A549 (cell line): ENCODE measurements at regions not wholly inside any gene's neighbourhood (a gene's known extent, or its start where the extent isn't known, plus 50 kb on each side); places are given as distances from the start of the nearest gene placed in this dataset.

Source experiments
- ATAC-seq, 2 experiments: fragments of 200-7000 bp in 1 of 2; fragments of >200 bp in 1 of 2; cut with Nextera tagmentation in 1 of 2; cut with Tn5 transposase in 1 of 2; 3 replicates each; pipeline versions ENCODE4 v1.8.0 to v1.9.1; 2018 to 2020; ENCODE audit warnings: mild to moderate bottlenecking in 1 of 2, moderate library complexity in 1 of 2
- CTCF ChIA-PET: fragments of 300-600 bp; sonication (Branson Sonifier 250); formaldehyde crosslinking; extraction: SDS; loops from one replicate; lab custom pipeline; 2021; ENCODE audit warnings: antibody characterized with exemption, inconsistent platforms; lab: Yijun Ruan, JAX
- POLR2A ChIA-PET: fragments of 350-600 bp; formaldehyde crosslinking; extraction: SDS; loops from one replicate; lab custom pipeline; 2021; ENCODE audit warnings: antibody characterized with exemption, inconsistent platforms; lab: Yijun Ruan, JAX
- DNase-seq, 2 experiments: peaks; one replicate each; pipeline versions ENCODE4 v3.0.0 to v3.0.0-alpha.2; 2011 to 2016; ENCODE audit warnings: low read depth in 1 of 2, low spot score in 1 of 2
- FAIRE-seq: peaks from 2 replicates; lab custom pipeline; 2011; peaks lifted over from hg19 to GRCh38; lab: Jason Lieb, UNC
- H3K27ac ChIP-seq, 2 experiments: fragments of >200 bp; sonication (Bioruptor Twin); formaldehyde crosslinking; 3 replicates each; pipeline ENCODE4 v1.5.1; 2016 to 2017
- H3K4me1 ChIP-seq: fragments of >200 bp; sonication (Bioruptor Twin); formaldehyde crosslinking; 3 replicates; pipeline ENCODE4 v1.6.1; 2016
- H3K4me2 ChIP-seq: fragments of >200 bp; sonication (Bioruptor Twin); formaldehyde crosslinking; 3 replicates; pipeline ENCODE4 v1.6.1; 2016
- H3K4me3 ChIP-seq: fragments of >200 bp; sonication (Bioruptor Twin); formaldehyde crosslinking; 3 replicates; pipeline ENCODE4 v1.5.1; 2016
- H3K9me3 ChIP-seq: fragments of >200 bp; sonication (Bioruptor Twin); formaldehyde crosslinking; 3 replicates; pipeline ENCODE4 v1.6.1; 2016
- ATOH8 ChIP-seq: fragments of 250-450 bp; sonication (Bioruptor Pico); IDR thresholded peaks from 2 replicates; pipeline ENCODE4 v1.5.0; 2020; ENCODE audit warnings: low read depth, mild to moderate bottlenecking, moderate library complexity
- BCL3 ChIP-seq: fragments of >200 bp; sonication (Bioruptor Twin); formaldehyde crosslinking; IDR thresholded peaks from 3 replicates; pipeline ENCODE4 v1.6.1; 2016
- BHLHE40 ChIP-seq: IDR thresholded peaks from 2 replicates; pipeline ENCODE4 v1.6.1; 2012; ENCODE audit warnings: low read depth, low read length, inconsistent platforms
- FOSB ChIP-seq: fragments of 250-450 bp; sonication (Bioruptor Pico); IDR thresholded peaks from 2 replicates; pipeline ENCODE4 v1.5.0; 2020; ENCODE audit warnings: mild to moderate bottlenecking, moderate library complexity
- FOSL2 ChIP-seq, 2 experiments: fragments of 450-650 bp in 1 of 2; fragments of >200 bp in 1 of 2; sonication (Bioruptor Twin) in 1 of 2; formaldehyde crosslinking; IDR thresholded peaks; 2 replicates each; pipeline versions ENCODE4 v1.5.0 to v1.6.1; 2016 to 2020; ENCODE audit warnings: mild to moderate bottlenecking in 1 of 2, moderate library complexity in 1 of 2
- GATA3 ChIP-seq: IDR thresholded peaks from 2 replicates; pipeline ENCODE4 v1.6.1; 2012; ENCODE audit warnings: borderline replicate concordance
- HDAC2 ChIP-seq: fragments of 200-600 bp; sonication (generic); IDR thresholded peaks from 2 replicates; pipeline ENCODE4 v1.6.1; 2016
- HES2 ChIP-seq: fragments of >200 bp; sonication (Bioruptor Twin); formaldehyde crosslinking; IDR thresholded peaks from 2 replicates; pipeline ENCODE4 v1.6.1; 2016
- HMGXB4 ChIP-seq: fragments of 250-450 bp; sonication (Bioruptor Pico); IDR thresholded peaks from 2 replicates; pipeline ENCODE4 v1.5.0; 2021; ENCODE audit warnings: mild to moderate bottlenecking, moderate library complexity, borderline replicate concordance
- HOXA7 ChIP-seq: fragments of 250-450 bp; sonication (Bioruptor Pico); IDR thresholded peaks from 2 replicates; pipeline ENCODE4 v1.5.0; 2020; ENCODE audit warnings: mild to moderate bottlenecking, moderate library complexity
- HOXB13 ChIP-seq: fragments of 250-450 bp; sonication (Bioruptor Pico); IDR thresholded peaks from 2 replicates; pipeline ENCODE4 v1.5.0; 2020; ENCODE audit warnings: low read depth, mild to moderate bottlenecking, moderate library complexity
- JUN ChIP-seq, 2 experiments: fragments of >200 bp; sonication (Bioruptor Twin); formaldehyde crosslinking; IDR thresholded peaks; 2 replicates in 1 of 2; 3 replicates in 1 of 2; pipeline ENCODE4 v1.6.1; 2016 to 2017
- JUNB ChIP-seq: fragments of >200 bp; sonication (Bioruptor Twin); formaldehyde crosslinking; IDR thresholded peaks from 2 replicates; pipeline ENCODE4 v1.6.1; 2016
- KDM1A ChIP-seq: fragments of 200-600 bp; sonication (generic); IDR thresholded peaks from 2 replicates; pipeline ENCODE4 v1.6.1; 2016; ENCODE audit warnings: low read depth, mild to moderate bottlenecking
- MAFK ChIP-seq: fragments of 450-650 bp; IDR thresholded peaks from 2 replicates; pipeline ENCODE4 v1.6.1; 2014; ENCODE audit not compliant: partially characterized antibody
- MAX ChIP-seq: IDR thresholded peaks from 2 replicates; pipeline ENCODE4 v1.6.1; 2012
- MAZ ChIP-seq: fragments of 150-350 bp; IDR thresholded peaks from 2 replicates; pipeline ENCODE4 v1.6.1; 2014; ENCODE audit warnings: antibody characterized with exemption, low read depth, low read length, borderline replicate concordance
- NPAS2 ChIP-seq: fragments of 250-450 bp; sonication (Bioruptor Pico); IDR thresholded peaks from 2 replicates; pipeline ENCODE4 v1.8.0; 2022; ENCODE audit warnings: mild to moderate bottlenecking, moderate library complexity, borderline replicate concordance
- NR3C1 ChIP-seq: fragments of >200 bp; sonication (Bioruptor Twin); formaldehyde crosslinking; IDR thresholded peaks from 3 replicates; pipeline ENCODE4 v1.6.1; 2017
- PHF8 ChIP-seq: fragments of 200-600 bp; sonication (generic); IDR thresholded peaks from 2 replicates; pipeline ENCODE4 v1.6.1; 2016; ENCODE audit warnings: low read depth, mild to moderate bottlenecking, antibody characterized with exemption, moderate library complexity, borderline replicate concordance
- POLR2A ChIP-seq: IDR thresholded peaks from 2 replicates; pipeline ENCODE4 v1.6.1; 2012; ENCODE audit warnings: mild to moderate bottlenecking, low read length
- POLR2AphosphoS2 ChIP-seq: conservative IDR thresholded peaks from 2 replicates; pipeline ENCODE4 v1.6.1; 2012; ENCODE audit warnings: low read length, improper control_type of control experiment, inconsistent platforms
- RCOR1 ChIP-seq: fragments of 150-350 bp; IDR thresholded peaks from 2 replicates; pipeline ENCODE4 v1.6.1; 2014; ENCODE audit warnings: antibody characterized with exemption, low read length, low read depth
- RFX5 ChIP-seq: fragments of 450-650 bp; IDR thresholded peaks from 2 replicates; pipeline ENCODE4 v1.7.1; 2014; ENCODE audit warnings: antibody characterized with exemption, mild to moderate bottlenecking, moderate library complexity
- RNF2 ChIP-seq: fragments of 200-600 bp; sonication (generic); IDR thresholded peaks from 2 replicates; pipeline ENCODE4 v1.6.1; 2016; ENCODE audit warnings: low read depth, mild to moderate bottlenecking, antibody characterized with exemption, moderate library complexity, borderline replicate concordance
- SMC3 ChIP-seq: fragments of >200 bp; sonication (Bioruptor Twin); formaldehyde crosslinking; IDR thresholded peaks from 3 replicates; pipeline ENCODE4 v1.6.1; 2018; ENCODE audit warnings: inconsistent platforms
- TP53 ChIP-seq: fragments of 250-450 bp; sonication (Bioruptor Pico); IDR thresholded peaks from 2 replicates; pipeline ENCODE4 v1.5.0; 2021; ENCODE audit warnings: mild to moderate bottlenecking, moderate library complexity
- USF2 ChIP-seq: fragments of 450-650 bp; IDR thresholded peaks from 2 replicates; pipeline ENCODE4 v1.6.1; 2014; ENCODE audit warnings: antibody characterized with exemption
- ZC3H11A ChIP-seq: fragments of 450-650 bp; IDR thresholded peaks from 2 replicates; pipeline ENCODE4 v1.6.1; 2014; ENCODE audit warnings: antibody characterized with exemption, mild to moderate bottlenecking
- ZFP36 ChIP-seq: fragments of 450-650 bp; IDR thresholded peaks from 2 replicates; pipeline ENCODE4 v1.6.1; 2014; ENCODE audit warnings: borderline replicate concordance; ENCODE audit not compliant: partially characterized antibody
- ZSCAN20 ChIP-seq: fragments of 250-450 bp; sonication (Bioruptor Pico); IDR thresholded peaks from 2 replicates; pipeline ENCODE4 v1.8.0; 2022; ENCODE audit warnings: mild to moderate bottlenecking, moderate library complexity
- WGBS: methylation state at CpG from one replicate; pipeline ENCODE4 v1.1.6; 2017; ENCODE audit errors: missing lambda C conversion rate; 5-methylcytosine and 5-hydroxymethylcytosine counted together

GRCh38 chr9:95634536-95634935 is 117.8 kb upstream of the PTCH1 start:
- Histone ChIP-seq H3K9me3 (no peaks in the 10 kb centered on the region; the same call in 2 of the 3 replicates), H3K4me1 (no peaks in the 10 kb centered on the region), H3K4me2 (no peak overlapping the region), H3K27ac (no peak overlapping the region), H3K4me3 (no peak overlapping the region)
- 80% methylated on average over 6 of the region's 6 CpGs for WGBS
- ChIA-PET POLR2A (no interaction called here), CTCF (no interaction called here)
- no peak for ATAC-seq
- no peak for TF ChIP-seq KDM1A
- no peak for TF ChIP-seq HDAC2
- TF ChIP-seq FOSL2 (IDR thresholded peaks at IDR 0.05), result no peak
- no peak for TF ChIP-seq FOSL2 (CRISPR knock-in tag; IDR thresholded peaks at IDR 0.05)
- TF ChIP-seq RCOR1, result no peak
- TF ChIP-seq HOXA7, result no peak
- no peak for TF ChIP-seq SMC3
- TF ChIP-seq ZSCAN20 (CRISPR knock-in tag), result no peak
- no peak for TF ChIP-seq JUNB
- no peak for TF ChIP-seq RNF2
- TF ChIP-seq FOSB, result no peak
- TF ChIP-seq PHF8, result no peak
- no peak for TF ChIP-seq HOXB13 (CRISPR knock-in tag)
- FAIRE-seq, result no peak
- no peak for DNase-seq

- DNase-seq (no peak), ATAC-seq (no peak), FAIRE-seq (no peak)
- H3K4me3 ChIP-seq, result no peak overlapping the region
- WGBS, result 49% methylated on average over 4 of the region's 4 CpGs
- no peak overlapping the region for H3K27ac ChIP-seq
- POLR2A ChIA-PET, result no interaction called here
- H3K9me3 ChIP-seq, result no peaks in the 10 kb centered on the region; the same call in 2 of the 3 replicates
- TF ChIP-seq POLR2AphosphoS2 (no peak), MAZ (no peak), HMGXB4 (CRISPR knock-in tag) (no peak), BCL3 (no peak), MAFK (no peak), ATOH8 (CRISPR knock-in tag) (no peak)
- CTCF ChIA-PET, result no interaction called here
- H3K4me1 ChIP-seq, result no peaks in the 10 kb centered on the region
- H3K4me2 ChIP-seq, result no peak overlapping the region
Measured at GRCh38 chr9:95634114-95634513, 117.3 kb upstream of the PTCH1 start.

- CTCF ChIA-PET, result interaction anchor here (1.4 to 1.7 kb wide), 2 partner anchors 14 to 17 kb away, joined by 3 read pairs; no protein-coding TSS in a partner anchor
- FAIRE-seq, result no peak
- Histone ChIP-seq H3K4me3 (no peak overlapping the region), H3K4me2 (no peak overlapping the region), H3K9me3 (peaks cover 6% of the 10 kb centered on the region; the same call in 1 of the 3 replicates)
- 73% methylated on average over 6 of the region's 6 CpGs for WGBS
- no peak for DNase-seq
- TF ChIP-seq TP53 (CRISPR knock-in tag) (no peak), POLR2A (no peak), JUN (IDR thresholded peaks at IDR 0.05) (no peak), ZC3H11A (no peak), USF2 (no peak), MAX (no peak), NR3C1 (no peak), NPAS2 (no peak), GATA3 (no peak), RNF2 (no peak), BHLHE40 (no peak), HES2 (no peak), ZFP36 (no peak), HOXB13 (CRISPR knock-in tag) (no peak), RFX5 (no peak), HOXA7 (no peak), PHF8 (no peak)
- TF ChIP-seq, all 56 proteins: peak for 0
- POLR2A ChIA-PET, result no interaction called here
- ATAC-seq, result no peak
- H3K4me1 ChIP-seq, result no peaks in the 10 kb centered on the region
- no peak overlapping the region for H3K27ac ChIP-seq
Measured at GRCh38 chr9:95629585-95629984, 112.8 kb upstream of the PTCH1 start.
